ENCODE measurements at regions not wholly inside any gene's neighbourhood (a gene's known extent, or its start where the extent isn't known, plus 50 kb on each side); places are given as distances from the start of the nearest gene placed in this dataset.

GRCh38 chr5:155106221-155106620, 92.7 kb downstream of the KIF4B start:
- TF ChIP-seq CTCF (IDR thresholded peaks at IDR 0.05): no peak
- H3K36me3 Mint-ChIP-seq (ENCODE audit: low read depth): no peaks in the 10 kb centered on the region
- H3K27me3 Mint-ChIP-seq: peaks cover 2% of the 10 kb centered on the region
- ChIA-PET CTCF (no interaction called here), POLR2A (interaction anchor here (1.0 kb wide), 1 partner anchor 25 kb away, joined by 3 read pairs; no protein-coding TSS in a partner anchor)
- ATAC-seq (no peak), DNase-seq (no peak)
- no peaks in the 10 kb centered on the region for H3K4me1 Mint-ChIP-seq (ENCODE audit: low read depth)
- no peak overlapping the region for H3K4me3 Mint-ChIP-seq
- H3K9me3 Mint-ChIP-seq: no peaks in the 10 kb centered on the region
- intact Hi-C loops (cut with micrococcal nuclease): no loop called here
- H3K27ac Mint-ChIP-seq: no peak overlapping the region

- ChIA-PET POLR2A (no interaction called here), CTCF (no interaction called here)
- Mint-ChIP-seq H3K27ac (no peak overlapping the region), H3K4me1 (ENCODE audit: low read depth) (no peaks in the 10 kb centered on the region), H3K36me3 (ENCODE audit: low read depth) (no peaks in the 10 kb centered on the region), H3K9me3 (no peaks in the 10 kb centered on the region), H3K27me3 (no peaks in the 10 kb centered on the region), H3K4me3 (no peak overlapping the region)
- no peak for TF ChIP-seq CTCF (IDR thresholded peaks at IDR 0.05)
- DNase-seq: no peak
- ATAC-seq: no peak
- intact Hi-C loops (cut with micrococcal nuclease): no loop called here
These were observed 100.3 kb downstream of the KIF4B start for GRCh38 chr5:155113888-155114287.

- Mint-ChIP-seq H3K4me1 (ENCODE audit: low read depth) (no peaks in the 10 kb centered on the region), H3K4me3 (no peak overlapping the region), H3K27ac (no peak overlapping the region), H3K27me3 (no peaks in the 10 kb centered on the region), H3K9me3 (no peaks in the 10 kb centered on the region), H3K36me3 (ENCODE audit: low read depth) (no peaks in the 10 kb centered on the region)
- DNase-seq (no peak), ATAC-seq (no peak)
- CTCF ChIA-PET: no interaction called here
- intact Hi-C loops (cut with micrococcal nuclease): no loop called here
- POLR2A ChIA-PET: no interaction called here
- no peak for TF ChIP-seq CTCF (IDR thresholded peaks at IDR 0.05)
These were observed 101.1 kb downstream of the KIF4B start for GRCh38 chr5:155114655-155115054.

GRCh38 chr5:155116456-155117251, 103.1 kb downstream of the KIF4B start:
- H3K27ac Mint-ChIP-seq: no peak overlapping the region
- CTCF ChIA-PET: no interaction called here
- intact Hi-C loops (cut with micrococcal nuclease): no loop called here
- H3K36me3 Mint-ChIP-seq (ENCODE audit: low read depth): no peaks in the 10 kb centered on the region
- no peak for DNase-seq
- no peaks in the 10 kb centered on the region for H3K4me1 Mint-ChIP-seq (ENCODE audit: low read depth)
- ATAC-seq: no peak
- H3K9me3 Mint-ChIP-seq: no peaks in the 10 kb centered on the region
- H3K27me3 Mint-ChIP-seq: no peaks in the 10 kb centered on the region
- TF ChIP-seq CTCF (IDR thresholded peaks at IDR 0.05): no peak
- no peak overlapping the region for H3K4me3 Mint-ChIP-seq
- POLR2A ChIA-PET: no interaction called here

- no peak for ATAC-seq
- DNase-seq: no peak
- H3K4me1 Mint-ChIP-seq (ENCODE audit: low read depth): no peaks in the 10 kb centered on the region
- no peaks in the 10 kb centered on the region for H3K36me3 Mint-ChIP-seq (ENCODE audit: low read depth)
- TF ChIP-seq CTCF (IDR thresholded peaks at IDR 0.05): no peak
- no peak overlapping the region for H3K4me3 Mint-ChIP-seq
- no peaks in the 10 kb centered on the region for H3K9me3 Mint-ChIP-seq
- no peak overlapping the region for H3K27ac Mint-ChIP-seq
- no peaks in the 10 kb centered on the region for H3K27me3 Mint-ChIP-seq
- intact Hi-C loops (cut with micrococcal nuclease): no loop called here
- POLR2A ChIA-PET: no interaction called here
- CTCF ChIA-PET: interaction anchor here (1.5 to 1.7 kb wide), 2 partner anchors 13 to 49 kb away, joined by 3 to 6 read pairs; no protein-coding TSS in a partner anchor
These were observed 112.1 kb downstream of the KIF4B start for GRCh38 chr5:155125551-155126095.

Data from activated CD8-positive, alpha-beta T cell treated with anti-CD3 and anti-CD28 coated beads for 36 hours (primary cell).